ENCODE measurements at regions not wholly inside any gene's neighbourhood (a gene's known extent, or its start where the extent isn't known, plus 50 kb on each side); places are given as distances from the start of the nearest gene placed in this dataset.

DNA sequence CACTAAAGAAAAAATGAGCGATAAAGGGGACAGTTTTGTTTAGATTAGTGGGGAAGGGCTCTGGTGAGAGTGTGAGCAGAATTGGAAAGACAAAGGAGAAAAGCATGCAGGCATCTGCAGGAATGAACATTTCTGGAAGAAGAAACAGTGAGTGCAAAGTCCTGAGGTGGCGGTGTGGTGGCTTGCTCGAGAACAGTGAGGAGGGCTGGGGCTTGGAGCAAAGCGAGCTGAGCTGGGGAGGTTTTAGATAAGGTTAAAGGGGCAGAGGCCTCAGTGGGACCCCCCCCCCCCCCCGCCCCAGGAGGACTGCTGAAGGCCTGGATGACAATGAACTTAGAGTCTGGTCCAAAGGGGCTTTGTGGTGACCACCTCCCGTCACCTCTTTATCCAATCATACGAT lies 202.7 kb upstream of the MVB12B start:
- DNase-seq (ENCODE audit: insufficient read length, low spot score) (no peak), FAIRE-seq (no peak)

DNA sequence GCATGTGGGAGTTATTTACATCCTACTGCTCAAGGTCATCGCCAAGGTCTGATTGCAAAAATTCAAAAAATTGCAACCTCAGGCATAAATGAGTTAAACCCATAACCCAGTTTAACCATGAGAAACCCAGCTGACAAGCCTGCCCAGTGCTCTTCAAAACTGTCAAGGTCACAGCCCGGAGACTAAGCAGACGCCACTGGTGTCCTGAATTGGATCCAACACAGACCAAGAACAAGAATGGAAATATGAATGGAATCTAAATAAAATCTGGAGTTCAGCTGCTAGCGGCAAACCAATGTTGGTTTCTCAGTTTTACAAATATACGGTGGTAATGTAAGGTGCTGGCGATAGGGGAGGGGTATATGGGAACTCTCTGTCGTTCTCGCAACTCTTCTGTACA lies 201.5 kb upstream of the MVB12B start:
- no peak for FAIRE-seq
- DNase-seq (ENCODE audit: insufficient read length, low spot score): no peak

DNA sequence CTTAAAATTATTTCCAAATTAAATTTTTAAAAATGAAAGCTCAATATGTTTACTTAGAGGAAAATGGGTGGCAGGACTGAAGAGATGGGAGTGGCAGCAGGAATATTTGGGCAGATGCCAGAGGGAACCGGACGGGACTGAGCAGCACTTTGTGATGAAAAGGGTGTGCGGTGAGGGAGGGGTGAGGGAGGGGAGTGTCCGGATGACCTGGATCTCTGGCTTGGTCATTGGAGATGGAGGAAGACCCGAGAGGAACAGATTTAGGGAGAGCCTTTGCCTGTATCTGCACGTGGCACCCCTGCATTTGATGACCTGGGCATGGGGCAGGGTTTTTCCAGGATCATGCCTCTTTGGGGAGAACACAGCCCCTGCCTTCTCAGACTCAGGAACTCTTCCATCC lies 201.1 kb upstream of the MVB12B start:
- DNase-seq (ENCODE audit: insufficient read length, low spot score) (no peak), FAIRE-seq (no peak)

DNA sequence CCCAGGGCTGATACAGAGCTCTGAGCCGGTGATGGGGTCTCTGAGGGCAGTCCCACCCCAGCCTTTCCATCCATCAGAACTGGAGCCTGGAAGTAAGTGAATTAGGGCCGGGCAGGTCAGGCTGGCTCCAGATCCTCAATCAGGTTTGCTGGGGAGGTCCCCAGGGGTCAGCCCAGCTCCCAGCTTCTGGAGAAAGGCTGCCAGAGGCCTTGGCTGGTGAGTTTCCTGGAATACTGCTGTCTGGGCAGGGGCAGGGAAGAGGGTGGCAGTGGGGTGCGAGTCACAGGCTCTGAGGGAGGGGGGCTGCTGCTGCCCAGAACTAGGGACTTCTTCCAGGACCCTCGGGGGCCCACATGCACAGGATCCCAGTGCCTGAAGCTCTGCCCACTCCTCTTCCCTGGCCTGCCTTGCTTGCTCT lies 200.6 kb upstream of the MVB12B start:
- no peak for DNase-seq (ENCODE audit: insufficient read length, low spot score)

DNA sequence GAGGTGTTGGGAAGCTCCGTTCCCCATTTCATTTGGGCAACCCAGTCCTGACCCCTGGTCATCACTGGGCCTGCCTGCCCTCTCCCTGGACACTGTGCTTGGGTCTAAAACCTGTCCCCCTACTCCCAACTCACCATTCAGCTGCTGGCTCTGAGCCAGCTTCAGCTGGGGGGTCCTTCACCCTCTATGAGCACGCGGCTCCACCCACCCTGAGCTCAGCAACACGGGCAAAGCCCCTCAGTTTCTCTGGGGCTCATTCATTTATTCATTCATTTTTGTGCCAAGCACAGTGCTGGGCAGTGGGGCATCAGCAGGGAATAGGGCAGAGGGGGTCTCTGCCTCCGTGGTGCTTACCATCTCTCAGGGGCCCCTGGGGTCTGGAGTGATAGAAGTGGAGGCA lies 199.8 kb upstream of the MVB12B start:
- no peak for FAIRE-seq

More for the DNA sequence above, 200.6 kb upstream of the MVB12B start:
- no peak for FAIRE-seq

DNA sequence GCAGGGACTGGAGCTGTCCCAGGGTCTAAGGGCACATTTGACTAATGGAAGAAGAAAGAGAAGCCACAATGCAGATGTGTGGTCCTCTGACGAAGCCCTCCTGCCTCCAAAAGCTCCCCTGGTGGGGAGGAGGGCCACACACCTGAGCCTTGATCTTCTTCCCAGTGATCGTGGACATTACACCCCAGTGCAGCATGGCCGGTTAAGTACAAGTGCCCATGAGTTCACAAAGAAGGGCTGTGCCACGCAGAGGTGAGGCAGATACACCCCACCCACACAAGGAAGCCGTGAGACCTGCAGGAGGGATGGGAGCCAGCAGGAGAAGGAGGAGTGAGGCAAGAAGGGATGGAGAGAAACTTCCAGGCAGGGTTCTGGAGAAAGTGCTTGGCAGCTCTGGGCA lies 199.0 kb upstream of the MVB12B start:
- FAIRE-seq (no peak), DNase-seq (ENCODE audit: insufficient read length, low spot score) (no peak)

More for the DNA sequence above, 199.8 kb upstream of the MVB12B start:
- no peak for DNase-seq (ENCODE audit: insufficient read length, low spot score)

DNA sequence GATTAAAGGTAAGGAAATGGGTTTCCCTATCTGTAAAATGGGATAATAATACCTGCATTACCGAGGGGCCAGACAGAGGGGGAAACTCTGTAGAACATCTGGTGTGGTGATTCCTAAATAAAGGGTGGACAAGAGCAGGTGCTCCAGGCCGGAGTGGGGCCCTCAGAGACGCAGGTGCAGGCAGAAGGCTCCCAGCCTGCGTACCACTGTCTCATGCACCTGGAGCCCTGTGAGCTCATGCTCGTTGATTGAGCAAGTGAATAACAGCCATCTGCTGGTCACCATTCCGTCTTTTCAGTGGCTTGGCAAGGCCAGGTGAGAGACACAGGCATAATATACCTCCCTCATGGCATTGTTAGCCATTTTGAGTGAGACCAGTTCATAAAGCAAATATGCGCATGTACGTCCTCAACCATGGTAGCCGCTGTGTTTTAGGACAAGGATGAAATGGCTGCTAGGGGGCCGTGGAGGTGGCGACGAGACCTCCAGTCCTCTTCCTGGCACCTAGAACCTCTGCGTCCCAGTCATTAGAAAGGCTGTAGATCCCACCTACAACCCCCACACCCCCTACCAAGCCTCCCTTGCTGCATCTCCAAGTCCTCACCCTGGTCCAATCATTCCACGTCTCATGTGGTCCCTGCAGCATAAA lies 198.0 kb upstream of the MVB12B start:
- DNase-seq (ENCODE audit: insufficient read length, low spot score) (no peak), FAIRE-seq (no peak)

DNA sequence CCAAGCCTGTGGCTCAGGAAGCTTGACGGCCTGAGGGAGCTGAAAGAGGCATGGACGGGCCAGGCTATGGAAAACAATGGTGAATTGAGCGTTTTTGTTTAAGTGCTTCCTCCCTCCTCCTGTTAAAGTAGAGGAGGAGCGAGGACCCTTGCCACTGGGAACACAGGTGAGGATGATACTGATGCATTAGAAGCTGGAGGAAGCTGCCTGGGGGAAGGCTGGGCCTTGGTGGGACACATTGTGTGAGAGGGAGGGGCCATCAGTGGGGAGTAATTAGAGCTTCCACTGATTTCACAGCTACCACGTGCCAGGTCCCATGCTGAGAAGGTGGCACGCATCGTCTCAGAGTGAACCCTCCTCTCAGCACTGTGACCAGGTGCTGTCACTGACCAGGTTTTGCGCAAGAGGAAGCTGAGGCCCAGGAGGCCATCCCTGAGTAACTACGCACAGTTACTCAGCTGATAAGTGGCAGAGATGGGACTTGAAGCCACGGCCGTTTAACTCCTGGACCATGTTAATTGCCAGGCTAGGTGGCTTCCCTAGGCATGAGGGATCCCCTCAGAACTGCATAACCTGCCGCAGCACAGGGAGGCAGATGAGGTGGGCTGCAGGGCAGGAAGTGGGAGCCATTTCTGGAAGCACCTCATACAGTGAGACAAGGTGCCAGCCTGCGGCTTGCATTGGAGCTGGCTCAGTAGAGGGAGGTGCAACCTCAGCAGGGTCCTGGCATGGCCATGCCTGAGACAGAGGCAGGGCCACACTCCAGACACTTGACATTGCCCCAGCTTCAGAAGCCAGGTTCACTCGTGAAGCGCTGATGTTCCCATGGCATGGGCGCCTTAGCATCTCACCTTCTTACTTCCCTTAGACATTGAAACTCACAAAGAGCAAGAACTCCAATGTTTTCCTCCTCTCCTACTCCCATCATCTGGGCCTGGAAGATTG lies 195.3 kb upstream of the MVB12B start:
- FAIRE-seq: no peak
- no peak for DNase-seq (ENCODE audit: insufficient read length, low spot score)

DNA sequence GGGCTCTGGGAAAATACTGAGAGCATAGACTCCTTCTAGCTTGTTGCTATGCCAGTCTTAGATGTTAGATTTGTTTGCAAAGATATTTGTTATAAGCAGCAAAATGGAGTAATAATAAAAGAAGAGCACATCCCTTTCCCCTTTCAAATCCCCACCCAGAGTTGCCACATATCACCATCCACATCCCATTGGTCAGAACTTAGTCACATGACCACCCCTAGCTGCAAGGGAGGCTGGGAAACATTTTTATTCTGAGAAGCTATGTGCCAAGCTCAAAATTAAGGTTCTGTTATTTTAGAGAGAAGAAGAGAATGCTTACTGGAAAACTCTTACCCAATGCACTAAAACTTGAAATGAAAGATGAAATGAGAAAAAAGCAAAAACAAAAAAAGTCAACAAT lies 193.9 kb upstream of the MVB12B start:
- no peak for FAIRE-seq
- DNase-seq (ENCODE audit: insufficient read length, low spot score): no peak

DNA sequence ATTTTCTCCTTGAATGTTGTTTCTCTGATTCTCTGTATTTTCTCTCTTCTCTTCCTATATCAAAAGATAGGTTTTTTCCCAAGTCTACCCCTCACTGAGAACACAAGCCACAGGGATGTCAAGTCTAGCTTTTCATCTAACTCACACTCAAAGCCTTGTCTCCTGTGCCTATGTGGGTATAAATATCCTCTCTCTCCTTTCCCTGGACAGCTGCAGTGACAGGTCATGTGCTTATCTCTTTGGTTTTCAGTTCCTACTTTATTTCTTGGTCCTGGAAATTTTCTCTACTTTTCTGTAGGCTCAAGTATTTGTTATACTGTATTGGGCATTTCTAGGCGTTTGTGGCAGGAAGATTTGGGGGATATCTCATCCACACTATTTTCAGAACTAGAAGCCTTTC lies 182.4 kb upstream of the MVB12B start:
- FAIRE-seq: no peak
- DNase-seq (ENCODE audit: insufficient read length, low spot score): no peak

DNA sequence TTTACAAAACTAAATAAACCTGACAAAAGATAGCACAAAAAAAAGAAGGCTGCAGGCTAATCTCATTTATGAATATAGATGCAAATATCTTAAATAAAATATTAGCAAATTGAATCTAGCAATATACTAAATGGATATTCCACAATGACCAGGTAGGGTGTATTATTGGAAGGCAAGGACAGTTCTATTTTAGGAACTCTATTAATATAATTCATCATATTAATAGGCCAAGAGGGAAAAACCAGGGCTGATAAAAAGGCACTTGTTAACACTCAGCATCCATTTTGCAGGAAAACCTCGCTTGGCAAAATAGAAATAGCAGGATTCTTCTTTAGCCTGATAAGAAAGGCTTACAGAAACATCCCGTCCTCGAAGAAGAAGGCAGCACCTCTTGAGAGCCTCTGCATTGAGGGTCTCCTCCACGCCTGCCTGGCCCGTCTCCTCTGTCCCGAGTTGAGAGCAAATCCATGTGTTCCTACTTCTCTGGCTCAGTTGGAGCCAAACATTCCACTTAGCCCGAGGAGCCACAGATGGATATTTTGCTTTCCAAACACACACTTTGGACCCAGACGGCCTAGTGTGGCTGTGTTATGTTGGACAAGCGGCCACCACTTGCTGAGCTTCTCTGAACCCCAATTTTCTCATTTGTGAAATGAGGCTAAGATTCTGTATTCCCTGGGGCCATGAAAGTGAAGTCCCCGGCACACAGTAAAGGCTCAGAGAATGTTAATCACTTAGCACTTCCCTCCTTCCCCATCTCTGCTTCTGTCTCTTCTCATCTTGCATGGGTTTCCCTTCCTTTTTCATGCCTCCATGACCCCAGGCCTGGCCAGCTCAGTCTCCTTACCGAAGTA lies 181.8 kb upstream of the MVB12B start:
- no peak for FAIRE-seq
- no peak for DNase-seq (ENCODE audit: insufficient read length, low spot score)

DNA sequence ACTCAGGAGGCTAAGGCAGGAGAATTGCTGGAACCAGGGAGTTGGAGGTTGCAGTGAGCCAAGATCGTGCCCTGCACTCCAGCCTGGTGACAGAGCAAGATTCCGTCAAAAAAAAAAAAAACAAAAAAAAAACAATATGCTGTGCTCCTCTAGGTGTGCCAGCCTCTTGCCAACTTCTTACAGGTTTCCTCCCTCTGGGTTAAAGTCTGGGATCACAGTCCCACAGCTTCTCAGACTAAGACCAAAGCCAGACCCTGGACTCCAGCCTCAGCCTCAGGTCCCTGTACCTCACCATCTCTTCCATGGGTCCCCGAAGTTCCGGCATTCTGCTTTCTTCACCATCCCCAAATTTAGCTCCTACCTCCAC lies 180.8 kb upstream of the MVB12B start:
- no peak for FAIRE-seq
- DNase-seq (ENCODE audit: insufficient read length, low spot score): no peak

DNA sequence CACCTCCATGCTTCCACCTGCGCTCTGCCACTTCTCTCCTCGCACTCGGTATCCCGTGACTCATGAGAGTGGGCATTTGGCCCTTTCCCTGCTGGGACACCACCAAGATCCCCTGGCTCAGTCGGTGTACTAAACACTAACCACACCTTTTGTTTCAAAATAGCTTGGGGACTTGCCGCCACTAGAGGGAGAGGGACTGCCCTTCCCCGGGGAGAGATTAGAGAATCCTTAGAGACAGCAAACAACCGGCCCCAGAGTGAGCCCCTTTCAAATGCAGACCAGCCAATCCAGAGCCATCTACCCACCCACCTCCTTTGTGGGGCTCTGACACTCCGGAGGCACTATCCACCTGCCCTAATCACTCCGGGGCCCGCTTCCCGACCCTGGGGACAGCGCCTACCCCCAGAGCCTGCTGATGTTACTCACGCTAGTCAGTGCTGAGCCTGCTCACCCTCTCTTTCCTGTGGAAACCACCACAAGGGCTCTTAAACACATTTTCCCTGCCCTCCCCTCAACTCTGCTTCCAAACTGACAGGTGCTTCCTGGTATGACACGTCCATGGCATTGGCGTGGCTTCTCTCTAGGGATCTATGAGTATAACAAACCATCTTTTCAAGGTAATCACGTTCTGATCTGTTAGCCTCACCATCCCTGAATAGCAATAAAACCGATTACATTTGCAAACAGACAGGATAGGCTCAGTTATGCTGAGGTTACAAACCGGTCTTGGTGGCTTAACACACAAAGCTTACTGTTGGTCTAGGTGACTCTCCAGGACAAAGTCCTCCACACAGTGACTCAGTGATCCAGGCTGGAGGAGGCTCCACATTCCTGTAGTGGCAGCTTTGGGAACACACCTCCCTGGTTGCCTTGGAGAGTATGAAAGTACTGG lies 180.1 kb upstream of the MVB12B start:
- FAIRE-seq: peak; percentile 42
- peak; percentile 43 for DNase-seq (ENCODE audit: insufficient read length, low spot score)

DNA sequence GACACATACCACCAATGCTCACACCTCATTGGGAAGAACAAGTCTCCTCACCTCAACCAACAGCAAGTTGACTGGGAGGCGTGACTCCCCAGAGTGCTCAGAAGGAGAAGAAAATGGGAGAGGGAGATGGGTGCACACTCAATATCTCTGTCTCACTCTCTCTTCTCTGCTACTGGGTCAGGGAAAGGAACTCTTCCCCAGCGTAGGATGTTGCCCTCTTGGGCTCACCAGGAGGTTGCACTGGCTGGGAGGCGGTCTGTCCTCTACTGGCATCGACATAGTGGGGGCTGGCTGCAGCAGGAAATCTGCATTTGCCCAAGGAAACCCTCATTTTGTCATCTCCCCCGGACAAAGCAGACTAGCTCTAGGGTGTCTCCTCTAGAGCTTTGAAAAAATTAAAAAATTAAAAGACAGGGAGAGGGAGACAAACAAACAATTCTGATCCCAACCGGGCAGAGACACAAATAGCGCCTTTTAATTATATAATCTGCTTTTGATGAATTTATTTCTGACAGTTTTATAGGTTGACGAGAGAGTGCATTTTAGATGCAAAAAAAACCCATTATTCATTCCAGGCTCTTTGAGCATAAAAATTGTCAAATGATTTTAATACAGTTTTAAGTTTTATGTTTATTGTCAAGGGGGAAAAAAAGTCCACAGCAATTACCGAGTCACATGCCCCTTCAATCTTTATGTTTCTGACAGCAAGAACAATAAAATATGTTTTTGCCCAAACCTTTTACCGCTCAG lies 179.3 kb upstream of the MVB12B start:
- FAIRE-seq (no peak), DNase-seq (ENCODE audit: insufficient read length, low spot score) (no peak)

DNA sequence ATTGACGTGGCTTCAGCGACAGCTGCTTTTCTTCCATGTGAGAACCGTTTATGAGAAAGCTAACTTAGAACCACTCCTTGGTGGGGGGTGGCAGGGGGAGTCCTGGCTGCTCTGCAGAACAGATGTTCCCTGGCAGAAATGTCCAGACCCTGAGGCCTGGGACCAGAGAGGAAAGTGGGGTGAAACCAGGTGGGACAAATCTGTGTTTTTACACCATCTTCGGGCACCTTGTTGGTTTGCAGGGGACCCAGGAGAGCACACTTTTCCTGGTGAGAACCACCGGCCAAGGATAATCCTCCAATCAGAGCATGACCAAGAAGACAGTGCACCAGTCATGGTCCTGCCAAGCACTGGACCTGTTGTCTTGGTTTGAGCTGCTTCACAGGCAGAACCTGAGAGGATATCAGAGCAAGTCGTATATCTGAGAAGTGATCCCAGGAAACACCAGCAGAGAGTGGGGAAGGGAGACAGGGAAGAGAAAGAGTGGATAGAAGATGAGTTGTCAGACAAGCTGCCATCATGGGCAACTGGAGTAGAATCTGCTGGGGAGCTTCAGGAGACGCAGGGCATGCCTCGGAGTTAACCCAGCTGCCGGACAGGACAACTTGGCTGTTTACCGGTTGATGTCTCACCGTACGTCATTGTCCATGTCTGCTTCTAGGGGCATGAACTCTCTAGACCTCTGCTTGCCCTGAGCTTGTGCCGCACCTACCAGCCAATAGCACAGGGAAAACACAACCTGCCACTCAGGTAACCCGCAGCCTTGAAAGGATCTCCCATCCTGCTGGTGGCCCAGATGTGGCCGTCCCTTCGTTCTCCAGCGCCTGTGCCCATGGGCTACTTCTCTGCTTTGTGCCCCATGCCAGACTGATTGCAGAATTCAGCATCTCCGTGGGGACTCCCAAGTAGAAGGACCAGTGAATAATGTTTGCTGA lies 178.4 kb upstream of the MVB12B start:
- no peak for FAIRE-seq
- no peak for DNase-seq (ENCODE audit: insufficient read length, low spot score)

DNA sequence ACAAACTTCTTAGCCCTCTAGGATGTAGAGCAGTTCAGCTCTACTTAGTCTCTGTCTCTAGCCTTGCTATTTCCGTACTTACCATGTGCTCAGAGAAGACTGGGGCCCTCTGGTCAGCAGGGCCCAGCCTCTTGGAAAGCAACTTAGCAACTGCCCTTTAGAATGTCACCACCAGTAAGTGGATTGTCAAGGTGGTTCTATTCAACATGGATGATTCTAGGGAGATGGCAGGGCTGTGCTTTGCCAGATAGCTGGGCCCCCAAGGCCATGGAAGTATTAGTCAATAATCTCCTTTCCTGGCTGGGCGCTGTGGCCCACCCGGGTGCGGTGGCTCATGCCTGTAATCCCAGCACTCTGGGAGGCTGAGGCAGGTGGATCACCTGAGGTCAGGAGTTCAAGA lies 177.6 kb upstream of the MVB12B start:
- FAIRE-seq (no peak), DNase-seq (ENCODE audit: insufficient read length, low spot score) (no peak)

DNA sequence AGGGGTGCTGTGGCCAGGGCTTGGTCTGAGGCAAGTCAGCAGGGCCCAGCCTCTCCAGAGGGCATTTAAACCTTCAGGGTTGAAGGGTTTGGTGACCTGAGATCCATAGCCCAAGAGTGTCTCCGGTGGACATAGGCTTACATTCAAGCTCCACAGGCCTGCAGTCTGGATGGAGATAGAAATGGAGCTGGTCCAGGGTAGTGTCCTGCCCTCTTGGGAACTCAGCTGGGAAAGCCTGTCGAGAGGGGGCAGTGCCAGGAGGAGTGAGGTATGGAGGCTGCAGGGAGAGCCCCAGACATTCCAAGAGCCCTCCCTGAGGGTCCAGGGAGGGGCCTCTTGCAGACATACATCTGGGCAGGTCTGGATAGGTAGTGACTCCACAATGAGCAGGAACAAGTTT lies 177.0 kb upstream of the MVB12B start:
- FAIRE-seq: no peak
- no peak for DNase-seq (ENCODE audit: insufficient read length, low spot score)

DNA sequence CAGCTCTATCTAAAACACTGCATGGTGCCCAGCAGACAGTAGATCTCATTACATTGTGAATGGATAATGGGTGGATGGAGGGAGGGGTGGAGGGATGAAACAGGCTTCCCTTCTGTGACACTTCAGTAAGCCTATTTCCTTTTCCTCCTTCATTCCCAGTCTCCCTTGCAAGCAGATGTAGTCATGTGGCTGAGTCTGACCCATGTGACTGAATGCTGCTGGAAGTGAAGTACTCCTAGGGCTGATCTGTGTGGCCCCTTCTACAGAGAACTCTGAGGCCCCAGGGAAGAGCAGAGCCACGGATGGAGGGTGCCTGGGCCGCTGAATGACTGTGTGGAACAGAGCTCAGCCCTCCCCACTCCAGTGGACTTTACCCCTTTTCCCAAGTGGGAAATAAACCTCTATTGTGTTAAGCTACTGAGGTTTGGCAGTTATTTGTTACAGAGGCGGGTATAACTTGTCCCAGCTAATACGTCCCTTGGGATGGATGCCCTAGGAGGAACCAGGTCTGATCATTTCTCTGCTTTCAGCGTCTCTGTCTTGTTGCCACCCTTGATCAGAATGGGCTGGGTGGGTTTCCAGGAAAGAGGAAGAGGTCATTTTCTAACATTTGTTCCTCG lies 176.1 kb upstream of the MVB12B start:
- DNase-seq (ENCODE audit: insufficient read length, low spot score) (no peak), FAIRE-seq (no peak)

Data from GM19239 (cell line).